ENCODE measurements at regions not wholly inside any gene's neighbourhood (a gene's known extent, or its start where the extent isn't known, plus 50 kb on each side); places are given as distances from the start of the nearest gene placed in this dataset.

DNA sequence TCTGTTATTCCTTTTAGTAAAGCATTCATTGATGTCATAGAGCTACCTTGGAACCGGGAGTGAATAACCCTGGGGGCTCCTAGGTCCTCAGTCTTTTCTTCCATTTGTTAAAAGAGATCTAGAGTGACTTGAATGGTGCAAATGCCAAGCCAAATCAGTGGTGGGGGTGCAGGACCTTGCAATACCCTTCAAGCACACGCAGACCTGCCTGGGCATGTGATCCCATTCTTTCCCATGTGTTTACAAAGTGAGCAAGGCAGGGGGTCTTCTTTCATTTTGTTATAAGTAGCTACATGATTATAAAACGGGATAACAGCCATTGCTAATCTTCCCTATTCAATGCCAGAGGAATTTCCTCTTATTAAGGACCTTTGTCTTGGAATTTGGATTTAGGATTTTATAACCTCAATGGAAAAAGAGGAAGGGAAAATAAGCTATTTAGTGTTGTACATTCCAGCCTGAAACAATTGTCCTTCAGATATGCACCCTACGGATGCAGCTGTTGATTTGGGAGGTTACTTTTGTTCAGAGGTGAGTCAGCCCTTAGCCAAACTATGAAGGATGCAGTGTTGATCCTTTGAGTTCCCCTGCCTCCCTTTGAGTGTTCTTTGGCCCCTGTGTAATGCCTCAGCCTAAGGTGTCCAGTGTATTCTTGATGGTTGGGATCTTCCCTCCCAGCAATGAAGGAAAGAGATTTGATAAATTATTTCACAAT lies 623.8 kb upstream of the HTR2C start:
- TF ChIP-seq, protein P1, sequence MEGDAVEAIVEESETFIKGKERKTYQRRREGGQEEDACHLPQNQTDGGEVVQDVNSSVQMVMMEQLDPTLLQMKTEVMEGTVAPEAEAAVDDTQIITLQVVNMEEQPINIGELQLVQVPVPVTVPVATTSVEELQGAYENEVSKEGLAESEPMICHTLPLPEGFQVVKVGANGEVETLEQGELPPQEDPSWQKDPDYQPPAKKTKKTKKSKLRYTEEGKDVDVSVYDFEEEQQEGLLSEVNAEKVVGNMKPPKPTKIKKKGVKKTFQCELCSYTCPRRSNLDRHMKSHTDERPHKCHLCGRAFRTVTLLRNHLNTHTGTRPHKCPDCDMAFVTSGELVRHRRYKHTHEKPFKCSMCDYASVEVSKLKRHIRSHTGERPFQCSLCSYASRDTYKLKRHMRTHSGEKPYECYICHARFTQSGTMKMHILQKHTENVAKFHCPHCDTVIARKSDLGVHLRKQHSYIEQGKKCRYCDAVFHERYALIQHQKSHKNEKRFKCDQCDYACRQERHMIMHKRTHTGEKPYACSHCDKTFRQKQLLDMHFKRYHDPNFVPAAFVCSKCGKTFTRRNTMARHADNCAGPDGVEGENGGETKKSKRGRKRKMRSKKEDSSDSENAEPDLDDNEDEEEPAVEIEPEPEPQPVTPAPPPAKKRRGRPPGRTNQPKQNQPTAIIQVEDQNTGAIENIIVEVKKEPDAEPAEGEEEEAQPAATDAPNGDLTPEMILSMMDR (IDR thresholded peaks at IDR 0.05; ENCODE audit: borderline replicate concordance, insufficient read depth, low read depth, low read length), result no peak
- H3K4me3 ChIP-seq (ENCODE audit: low read depth, low read length), result no peak overlapping the region

DNA sequence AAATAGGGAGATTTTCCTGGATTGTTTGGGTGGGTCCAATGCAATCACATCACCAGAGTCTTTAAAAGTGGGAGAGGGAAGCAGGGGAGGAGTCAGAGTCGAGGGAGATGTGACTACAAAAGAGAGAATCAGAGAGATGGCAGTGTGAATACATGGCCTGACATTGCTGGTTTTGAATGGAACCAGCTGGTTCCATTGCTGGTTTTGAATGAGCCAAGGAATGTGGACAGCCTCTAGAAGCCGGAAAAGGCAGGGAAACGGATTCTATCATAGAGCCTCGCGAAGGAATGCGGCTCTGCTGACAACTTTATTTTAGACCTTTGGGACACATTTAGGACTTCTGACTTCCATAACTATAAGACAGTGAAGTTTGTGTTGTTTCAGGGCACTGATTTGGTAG lies 627.0 kb upstream of the HTR2C start:
- TF ChIP-seq, protein P1 (IDR thresholded peaks at IDR 0.05; ENCODE audit: borderline replicate concordance, insufficient read depth, low read depth, low read length), result no peak
- H3K4me3 ChIP-seq (ENCODE audit: low read depth, low read length), result no peak overlapping the region

DNA sequence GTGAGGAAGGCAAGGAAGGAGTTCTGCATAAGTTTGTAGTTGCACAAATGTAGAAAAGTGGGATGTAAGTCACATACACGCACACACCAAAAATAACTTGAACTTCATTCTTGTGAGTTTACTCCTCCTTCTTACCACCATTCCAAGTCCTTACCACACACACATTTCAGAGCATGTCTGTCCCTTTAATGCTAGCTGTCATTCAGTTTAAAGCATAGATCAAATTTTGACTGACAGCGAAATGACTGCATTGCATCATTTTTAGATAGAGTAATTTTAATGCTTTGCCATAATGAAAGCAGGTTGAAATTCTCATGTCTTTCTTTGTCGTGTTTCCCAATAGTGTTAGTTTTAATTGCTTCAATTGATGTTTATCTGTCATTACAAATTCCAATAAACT lies 629.6 kb upstream of the HTR2C start:
- TF ChIP-seq, protein P1 (IDR thresholded peaks at IDR 0.05; ENCODE audit: borderline replicate concordance, insufficient read depth, low read depth, low read length), result no peak
- H3K4me3 ChIP-seq (ENCODE audit: low read depth, low read length), result no peak overlapping the region

DNA sequence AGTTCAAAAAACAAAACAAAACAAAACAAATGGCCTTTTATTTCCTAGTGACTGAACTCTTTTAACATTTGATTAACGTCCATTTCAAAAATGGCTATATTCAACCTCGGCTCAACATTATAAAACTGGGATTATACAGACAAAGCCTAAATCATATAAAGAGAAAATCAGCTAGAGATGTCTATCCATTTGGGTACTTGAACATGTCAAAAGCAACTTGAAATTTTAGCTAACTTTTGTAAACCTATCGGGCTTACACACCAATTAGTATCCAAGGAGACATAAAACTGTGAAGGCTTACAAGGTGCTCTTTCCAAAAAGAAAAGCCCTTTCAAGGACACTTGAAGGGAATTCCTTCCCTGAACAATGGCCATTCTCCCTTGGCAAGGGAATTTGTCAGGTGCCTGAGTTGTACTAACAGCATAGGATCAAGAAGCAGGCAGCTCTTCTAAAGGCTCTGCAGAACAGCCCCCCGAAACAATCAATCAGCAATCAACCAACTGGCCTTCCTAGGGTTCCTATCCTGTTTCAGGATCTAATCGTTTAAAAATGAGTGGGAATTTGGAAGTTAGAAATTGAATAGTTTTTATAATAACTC lies 633.7 kb upstream of the HTR2C start:
- TF ChIP-seq, protein P1 (IDR thresholded peaks at IDR 0.05; ENCODE audit: borderline replicate concordance, insufficient read depth, low read depth, low read length), result no peak
- no peak overlapping the region for H3K4me3 ChIP-seq (ENCODE audit: low read depth, low read length)

DNA sequence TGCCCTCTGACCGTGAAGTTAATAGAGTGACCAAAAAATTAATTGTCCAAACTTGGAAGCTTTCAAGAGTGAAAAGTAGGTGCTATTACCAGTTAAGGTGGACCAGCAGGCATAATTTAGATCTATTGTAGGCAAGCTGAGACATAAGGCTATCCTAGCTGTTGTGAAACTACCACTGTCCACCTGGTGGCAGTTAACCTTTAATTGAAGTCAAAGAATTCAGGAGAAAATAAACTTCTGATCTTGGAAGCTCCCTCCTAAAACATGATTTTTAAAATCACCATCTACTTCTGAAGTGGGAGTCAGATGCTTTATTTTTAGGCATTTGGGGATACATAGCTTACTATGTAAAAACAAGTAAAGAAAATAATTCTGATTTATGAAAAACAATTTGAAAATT lies 636.3 kb upstream of the HTR2C start:
- no peak overlapping the region for H3K4me3 ChIP-seq (ENCODE audit: low read depth, low read length)
- TF ChIP-seq, protein P1 (IDR thresholded peaks at IDR 0.05; ENCODE audit: borderline replicate concordance, insufficient read depth, low read depth, low read length), result no peak

DNA sequence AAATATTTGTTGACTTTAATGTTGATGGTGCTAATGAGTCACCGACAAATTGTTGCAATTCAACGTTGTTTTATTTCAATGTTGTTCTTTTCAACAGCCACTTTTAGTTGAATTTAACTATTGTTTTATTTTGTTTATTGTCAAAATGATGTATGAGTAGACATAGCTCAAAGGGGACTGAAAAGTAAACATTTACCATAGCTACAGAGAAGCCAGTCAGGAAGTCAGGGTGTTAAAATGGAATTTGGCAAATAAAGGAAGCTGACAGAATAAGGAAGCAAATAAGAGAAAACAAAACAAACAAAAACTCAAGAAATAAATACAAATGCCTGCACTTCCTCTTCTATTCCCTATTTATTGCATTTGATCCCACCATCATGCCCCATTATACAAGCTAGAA lies 648.4 kb upstream of the HTR2C start:
- no peak overlapping the region for H3K4me3 ChIP-seq (ENCODE audit: low read depth, low read length)
- TF ChIP-seq, protein P1 (IDR thresholded peaks at IDR 0.05; ENCODE audit: borderline replicate concordance, insufficient read depth, low read depth, low read length), result no peak

DNA sequence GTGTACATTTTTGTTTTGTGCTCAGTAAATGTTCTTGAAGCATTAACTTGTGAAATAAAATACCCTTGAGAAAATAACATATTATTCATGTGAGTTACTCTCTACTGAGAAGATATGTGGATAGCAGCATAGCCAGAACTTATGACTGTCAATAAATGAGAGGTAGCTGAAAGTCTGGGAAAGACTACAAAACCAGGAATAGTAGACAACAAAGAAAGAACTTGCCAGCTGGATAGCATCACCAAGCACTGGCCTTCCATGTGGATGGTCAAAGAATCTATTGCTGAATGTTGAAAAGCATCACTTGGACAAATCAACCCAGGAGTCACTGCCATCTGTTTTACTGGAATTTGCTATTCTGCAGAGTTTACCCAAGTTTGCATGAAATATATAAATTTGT lies 650.0 kb upstream of the HTR2C start:
- no peak overlapping the region for H3K4me3 ChIP-seq (ENCODE audit: low read depth, low read length)
- TF ChIP-seq, protein P1 (IDR thresholded peaks at IDR 0.05; ENCODE audit: borderline replicate concordance, insufficient read depth, low read depth, low read length), result no peak

All from GM12875 (cell line).